ENCODE measurements at regions not wholly inside any gene's neighbourhood (a gene's known extent, or its start where the extent isn't known, plus 50 kb on each side); places are given as distances from the start of the nearest gene placed in this dataset.

DNA sequence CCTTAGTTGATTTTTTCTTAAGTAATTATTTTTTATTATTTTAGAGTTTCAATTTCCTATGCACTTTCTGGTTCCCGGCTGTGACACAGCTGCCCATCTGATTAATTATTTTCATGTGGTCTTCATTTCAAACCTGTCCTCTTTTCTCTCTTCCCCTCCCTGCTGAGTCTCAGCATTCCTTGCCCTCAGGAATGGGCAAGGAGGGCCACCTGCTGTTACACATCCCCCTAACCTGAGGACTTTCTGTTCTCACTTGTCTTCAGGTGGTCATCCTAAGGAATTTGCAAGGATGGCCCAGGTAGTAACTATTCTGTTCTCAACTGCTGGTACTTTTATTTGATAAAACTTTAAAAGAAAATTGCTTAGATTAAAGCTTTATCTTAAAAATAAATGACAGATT, 545.0 kb downstream of the OTOL1 start:
- TF ChIP-seq, protein P1, sequence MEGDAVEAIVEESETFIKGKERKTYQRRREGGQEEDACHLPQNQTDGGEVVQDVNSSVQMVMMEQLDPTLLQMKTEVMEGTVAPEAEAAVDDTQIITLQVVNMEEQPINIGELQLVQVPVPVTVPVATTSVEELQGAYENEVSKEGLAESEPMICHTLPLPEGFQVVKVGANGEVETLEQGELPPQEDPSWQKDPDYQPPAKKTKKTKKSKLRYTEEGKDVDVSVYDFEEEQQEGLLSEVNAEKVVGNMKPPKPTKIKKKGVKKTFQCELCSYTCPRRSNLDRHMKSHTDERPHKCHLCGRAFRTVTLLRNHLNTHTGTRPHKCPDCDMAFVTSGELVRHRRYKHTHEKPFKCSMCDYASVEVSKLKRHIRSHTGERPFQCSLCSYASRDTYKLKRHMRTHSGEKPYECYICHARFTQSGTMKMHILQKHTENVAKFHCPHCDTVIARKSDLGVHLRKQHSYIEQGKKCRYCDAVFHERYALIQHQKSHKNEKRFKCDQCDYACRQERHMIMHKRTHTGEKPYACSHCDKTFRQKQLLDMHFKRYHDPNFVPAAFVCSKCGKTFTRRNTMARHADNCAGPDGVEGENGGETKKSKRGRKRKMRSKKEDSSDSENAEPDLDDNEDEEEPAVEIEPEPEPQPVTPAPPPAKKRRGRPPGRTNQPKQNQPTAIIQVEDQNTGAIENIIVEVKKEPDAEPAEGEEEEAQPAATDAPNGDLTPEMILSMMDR (IDR thresholded peaks at IDR 0.05; ENCODE audit: insufficient read depth, low read depth, low read length), result no peak
- TF ChIP-seq EZH2 (IDR thresholded peaks at IDR 0.05; ENCODE audit: insufficient read depth, low read length), result no peak
